ENCODE measurements at regions not wholly inside any gene's neighbourhood (a gene's known extent, or its start where the extent isn't known, plus 50 kb on each side); places are given as distances from the start of the nearest gene placed in this dataset.

- TF ChIP-seq CTCF (IDR thresholded peaks at IDR 0.05) (no peak), POLR2A (IDR thresholded peaks at IDR 0.05) (no peak)
Measured at GRCh38 chr1:38686927-38687255, 172.7 kb downstream of the RRAGC start.
